ENCODE measurements at regions not wholly inside any gene's neighbourhood (a gene's known extent, or its start where the extent isn't known, plus 50 kb on each side); places are given as distances from the start of the nearest gene placed in this dataset.

DNA sequence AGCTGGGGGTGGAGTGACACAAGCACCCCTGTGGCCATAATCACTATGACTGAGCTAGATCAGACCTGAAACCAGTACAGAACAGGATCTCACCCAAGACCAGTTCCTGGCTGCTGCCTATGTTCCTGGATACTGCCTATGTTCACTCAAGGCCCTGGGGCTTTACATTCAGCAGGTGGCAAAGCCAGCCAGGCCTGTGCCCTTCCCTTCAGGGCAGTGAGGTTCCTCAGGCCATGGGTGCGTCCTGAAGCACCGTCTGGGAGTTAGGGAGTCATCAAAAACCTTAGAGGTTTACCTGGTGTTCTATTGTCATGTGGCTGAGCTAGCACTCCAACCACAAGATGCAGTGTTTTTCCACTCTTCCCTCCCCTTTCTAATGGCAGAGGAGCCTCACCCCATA, 419.8 kb downstream of the TMEM232 start:
- TF ChIP-seq TCF7L2 (IDR thresholded peaks at IDR 0.05; ENCODE audit: borderline replicate concordance, extremely low read depth, insufficient read depth, insufficient read length) (no peak), ZNF274 (IDR thresholded peaks at IDR 0.05; ENCODE audit: low read depth, low read length) (no peak), SRF (IDR thresholded peaks at IDR 0.05; ENCODE audit: low read depth) (no peak), EGR1 (IDR thresholded peaks at IDR 0.05; ENCODE audit: low read depth) (no peak), RAD21 (IDR thresholded peaks at IDR 0.05; ENCODE audit: low read depth) (no peak), YY1 (IDR thresholded peaks at IDR 0.05; ENCODE audit: extremely low read depth, insufficient replicate concordance, low read depth, low read length) (no peak), EZH2phosphoT487 (IDR thresholded peaks at IDR 0.05; ENCODE audit: borderline replicate concordance) (no peak), ELF1 (IDR thresholded peaks at IDR 0.05; ENCODE audit: borderline replicate concordance, low read depth) (no peak), POLR2A (IDR thresholded peaks at IDR 0.05; ENCODE audit: borderline replicate concordance, extremely low read depth, insufficient read depth, insufficient read length) (no peak), EZH2 (IDR thresholded peaks at IDR 0.05) (no peak), CBX3 (IDR thresholded peaks at IDR 0.05; ENCODE audit: low read depth) (no peak), SIN3A (IDR thresholded peaks at IDR 0.05; ENCODE audit: low read depth) (no peak)
- TF ChIP-seq, protein P1, sequence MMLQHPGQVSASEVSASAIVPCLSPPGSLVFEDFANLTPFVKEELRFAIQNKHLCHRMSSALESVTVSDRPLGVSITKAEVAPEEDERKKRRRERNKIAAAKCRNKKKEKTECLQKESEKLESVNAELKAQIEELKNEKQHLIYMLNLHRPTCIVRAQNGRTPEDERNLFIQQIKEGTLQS (IDR thresholded peaks at IDR 0.05): no peak
- Histone ChIP-seq H3K4me1 (ENCODE audit: control insufficient read depth in 1 of 2, insufficient read depth in 2 of 2, low read length in 2 of 2) (no peaks in the 10 kb centered on the region), H3K27me3 (ENCODE audit: insufficient read depth, low read length) (no peaks in the 10 kb centered on the region), H3K27ac (ENCODE audit: low read depth, low read length) (no peak overlapping the region), H3K79me2 (ENCODE audit: insufficient read depth, low read length) (no peaks in the 10 kb centered on the region), H3K9ac (ENCODE audit: low read length) (no peak overlapping the region), H3K4me2 (ENCODE audit: low read length) (no peak overlapping the region), H3K9me3 (ENCODE audit: control insufficient read depth in 1 of 2, insufficient read depth in 1 of 2, low read depth in 1 of 2, low read length in 2 of 2) (no peaks in the 10 kb centered on the region), H3K36me3 (ENCODE audit: control insufficient read depth in 1 of 2, insufficient read depth in 2 of 2, low read length in 2 of 2) (no peaks in the 10 kb centered on the region), H3K9me2 (ENCODE audit: insufficient read depth) (no peaks in the 10 kb centered on the region), H3K4me3 (replicated peaks in 1 of 2; ENCODE audit: low read depth in 1 of 2, low read length in 2 of 2) (no peak overlapping the region), H2AFZ (ENCODE audit: low read depth, low read length, poor library complexity, severe bottlenecking) (no peak overlapping the region), H4K20me1 (ENCODE audit: insufficient read depth) (no peaks in the 10 kb centered on the region)
- RAD21 ChIA-PET (ENCODE audit: low non-redundant PET in 1 of 2, low total read pairs in 2 of 2, uncharacterized antibody in 2 of 2, unreplicated experiment in 2 of 2): no interaction called here
- no peak for ATAC-seq
- CTCF ChIA-PET: no interaction called here
- intact Hi-C loops (cut with micrococcal nuclease): no loop called here
- POLR2A ChIA-PET: no interaction called here
- BruUV-seq (replicated peaks): no TSS peak
- no peak for DNase-seq (ENCODE audit: low read depth, low spot score)

DNA sequence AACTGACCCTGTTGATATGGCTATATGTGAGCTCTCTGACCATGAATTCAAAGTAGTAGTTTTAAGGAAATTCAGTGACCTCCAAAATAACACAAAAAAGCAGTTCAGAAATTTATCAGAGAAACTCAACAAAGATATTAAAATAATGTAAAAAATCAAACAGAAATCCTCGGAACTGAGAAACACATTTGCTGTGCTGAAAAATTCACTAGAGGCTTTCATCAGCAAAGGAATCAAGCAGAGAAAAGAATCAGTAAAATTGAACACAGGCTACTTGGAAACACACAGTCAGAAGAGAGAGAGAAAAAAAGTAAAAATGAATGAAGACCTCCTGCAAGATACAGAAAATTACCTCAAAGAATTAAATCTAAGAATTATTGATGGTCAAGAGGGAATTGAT, 417.2 kb downstream of the TMEM232 start:
- H3K27ac ChIP-seq (ENCODE audit: low read depth, low read length): no peak overlapping the region
- no peaks in the 10 kb centered on the region for H3K27me3 ChIP-seq (ENCODE audit: insufficient read depth, low read length)
- BruUV-seq (replicated peaks): no TSS peak
- DNase-seq (ENCODE audit: low read depth, low spot score): no peak
- ChIA-PET POLR2A (no interaction called here), RAD21 (ENCODE audit: low non-redundant PET in 1 of 2, low total read pairs in 2 of 2, uncharacterized antibody in 2 of 2, unreplicated experiment in 2 of 2) (no interaction called here), CTCF (no interaction called here)
- no peaks in the 10 kb centered on the region for H3K9me2 ChIP-seq (ENCODE audit: insufficient read depth)
- H2AFZ ChIP-seq (ENCODE audit: low read depth, low read length, poor library complexity, severe bottlenecking): no peak overlapping the region
- H3K4me1 ChIP-seq (ENCODE audit: control insufficient read depth in 1 of 2, insufficient read depth in 2 of 2, low read length in 2 of 2): no peaks in the 10 kb centered on the region
- H3K4me2 ChIP-seq (ENCODE audit: low read length): no peak overlapping the region
- no peaks in the 10 kb centered on the region for H4K20me1 ChIP-seq (ENCODE audit: insufficient read depth)
- no peak overlapping the region for H3K9ac ChIP-seq (ENCODE audit: low read length)
- ATAC-seq: no peak
- intact Hi-C loops (cut with micrococcal nuclease): no loop called here
- H3K79me2 ChIP-seq (ENCODE audit: insufficient read depth, low read length): no peaks in the 10 kb centered on the region
- no peak overlapping the region for H3K4me3 ChIP-seq (replicated peaks in 1 of 2; ENCODE audit: low read depth in 1 of 2, low read length in 2 of 2)
- H3K9me3 ChIP-seq (ENCODE audit: control insufficient read depth in 1 of 2, insufficient read depth in 1 of 2, low read depth in 1 of 2, low read length in 2 of 2): no peaks in the 10 kb centered on the region
- H3K36me3 ChIP-seq (ENCODE audit: control insufficient read depth in 1 of 2, insufficient read depth in 2 of 2, low read length in 2 of 2): no peaks in the 10 kb centered on the region
- no peak for TF ChIP-seq SP1 (IDR thresholded peaks at IDR 0.05; ENCODE audit: low read depth)
- no peak for TF ChIP-seq SIN3A (IDR thresholded peaks at IDR 0.05; ENCODE audit: low read depth)
- TF ChIP-seq, protein P2, sequence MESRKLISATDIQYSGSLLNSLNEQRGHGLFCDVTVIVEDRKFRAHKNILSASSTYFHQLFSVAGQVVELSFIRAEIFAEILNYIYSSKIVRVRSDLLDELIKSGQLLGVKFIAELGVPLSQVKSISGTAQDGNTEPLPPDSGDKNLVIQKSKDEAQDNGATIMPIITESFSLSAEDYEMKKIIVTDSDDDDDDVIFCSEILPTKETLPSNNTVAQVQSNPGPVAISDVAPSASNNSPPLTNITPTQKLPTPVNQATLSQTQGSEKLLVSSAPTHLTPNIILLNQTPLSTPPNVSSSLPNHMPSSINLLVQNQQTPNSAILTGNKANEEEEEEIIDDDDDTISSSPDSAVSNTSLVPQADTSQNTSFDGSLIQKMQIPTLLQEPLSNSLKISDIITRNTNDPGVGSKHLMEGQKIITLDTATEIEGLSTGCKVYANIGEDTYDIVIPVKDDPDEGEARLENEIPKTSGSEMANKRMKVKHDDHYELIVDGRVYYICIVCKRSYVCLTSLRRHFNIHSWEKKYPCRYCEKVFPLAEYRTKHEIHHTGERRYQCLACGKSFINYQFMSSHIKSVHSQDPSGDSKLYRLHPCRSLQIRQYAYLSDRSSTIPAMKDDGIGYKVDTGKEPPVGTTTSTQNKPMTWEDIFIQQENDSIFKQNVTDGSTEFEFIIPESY (IDR thresholded peaks at IDR 0.05; ENCODE audit: extremely low read depth, insufficient replicate concordance, low read length): no peak
- no peak for TF ChIP-seq ZFX (IDR thresholded peaks at IDR 0.05)
- no peak for TF ChIP-seq POLR2A (IDR thresholded peaks at IDR 0.05; ENCODE audit: borderline replicate concordance, extremely low read depth, insufficient read depth, insufficient read length)
- no peak for TF ChIP-seq YY1 (IDR thresholded peaks at IDR 0.05; ENCODE audit: extremely low read depth, insufficient replicate concordance, low read depth, low read length)
- TF ChIP-seq ELF1 (IDR thresholded peaks at IDR 0.05; ENCODE audit: borderline replicate concordance, low read depth): no peak
- TF ChIP-seq TCF7L2 (IDR thresholded peaks at IDR 0.05; ENCODE audit: borderline replicate concordance, extremely low read depth, insufficient read depth, insufficient read length): no peak
- TF ChIP-seq ZNF274 (IDR thresholded peaks at IDR 0.05; ENCODE audit: low read depth, low read length): no peak
- TF ChIP-seq EZH2phosphoT487 (IDR thresholded peaks at IDR 0.05; ENCODE audit: borderline replicate concordance): no peak
- no peak for TF ChIP-seq RAD21 (IDR thresholded peaks at IDR 0.05; ENCODE audit: low read depth)
- no peak for TF ChIP-seq CBX3 (IDR thresholded peaks at IDR 0.05; ENCODE audit: low read depth)
